ENCODE measurements at regions not wholly inside any gene's neighbourhood (a gene's known extent, or its start where the extent isn't known, plus 50 kb on each side); places are given as distances from the start of the nearest gene placed in this dataset.

DNA sequence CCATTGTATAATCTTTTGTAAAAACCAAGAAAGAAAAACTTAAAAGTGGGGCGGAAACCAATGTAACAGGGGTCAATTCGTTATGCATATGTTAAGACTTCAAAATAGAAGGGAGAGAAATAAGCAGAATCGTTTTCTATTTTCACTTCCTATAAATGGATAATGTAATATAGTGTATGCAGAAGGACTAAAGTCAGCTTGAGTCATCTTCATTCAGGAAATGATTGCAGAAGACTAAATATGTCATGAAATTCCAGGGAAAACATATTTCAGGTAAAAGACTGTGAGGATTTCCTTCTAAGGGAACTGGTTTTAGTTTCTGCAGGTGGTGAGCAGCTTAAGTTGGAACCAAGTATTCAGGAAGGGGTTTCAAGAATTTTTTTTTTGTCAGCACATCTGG is 753.3 kb downstream of the IRX1 start:
- DNase-seq, result no peak

DNA sequence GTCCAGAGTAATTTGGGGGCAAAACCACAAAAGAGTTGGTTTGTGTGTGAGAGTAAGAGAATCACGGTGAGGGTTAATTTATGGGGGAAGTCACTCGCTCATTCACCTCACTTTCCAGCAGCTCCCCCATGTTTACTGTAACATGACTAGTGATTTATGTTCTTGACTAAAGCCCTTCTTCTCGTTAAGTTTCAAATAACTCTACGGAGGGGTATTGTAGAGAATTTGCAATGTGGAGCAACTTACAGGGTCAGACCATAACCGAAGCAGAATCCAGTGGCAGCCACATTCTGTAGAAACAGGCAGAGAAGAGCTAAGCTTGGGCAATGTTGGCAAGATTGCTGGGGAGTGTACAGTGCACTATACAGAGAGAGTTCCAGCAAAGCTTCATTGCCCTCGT is 760.6 kb downstream of the IRX1 start:
- DNase-seq, result no peak

DNA sequence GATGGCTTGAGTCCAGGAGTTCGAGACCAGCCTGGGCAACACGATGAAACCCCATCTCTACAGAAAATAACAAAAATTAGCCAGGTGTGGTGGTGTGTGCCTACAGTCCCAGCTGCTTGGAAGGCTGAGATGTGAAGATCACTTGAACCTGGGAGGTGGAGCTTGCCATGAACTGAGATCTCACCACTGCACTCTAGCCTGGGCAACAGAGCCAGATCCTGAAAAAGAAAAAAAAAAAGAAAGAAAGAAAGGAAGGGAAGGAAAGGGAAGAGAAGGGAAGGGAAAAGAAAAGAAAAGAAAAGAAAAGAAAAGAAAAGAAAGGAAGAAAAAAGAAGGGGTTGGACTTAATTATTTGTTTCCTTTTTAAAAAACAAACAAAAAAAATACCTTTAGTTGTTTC is 764.2 kb downstream of the IRX1 start:
- DNase-seq, result no peak

DNA sequence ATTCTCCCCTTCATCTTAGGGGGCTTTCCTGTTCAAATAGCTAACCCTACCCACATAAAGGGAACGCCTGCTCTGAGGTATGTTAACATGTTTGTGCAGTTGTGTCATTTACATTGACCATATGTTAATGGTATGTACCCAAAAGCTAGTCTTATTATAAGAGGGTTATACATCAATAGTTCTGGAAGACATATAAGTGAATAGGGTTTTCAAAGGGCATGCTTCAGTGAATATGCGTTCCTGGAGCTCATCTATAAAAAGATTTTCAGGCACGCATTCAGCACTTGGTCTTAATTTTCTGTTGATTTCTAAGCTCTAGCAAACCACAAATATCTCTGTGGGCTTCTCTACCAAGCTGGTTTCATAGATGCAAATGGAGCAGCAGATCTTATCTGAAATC is 766.1 kb downstream of the IRX1 start:
- DNase-seq, result peak in 1 of 3 experiments; percentile 13

DNA sequence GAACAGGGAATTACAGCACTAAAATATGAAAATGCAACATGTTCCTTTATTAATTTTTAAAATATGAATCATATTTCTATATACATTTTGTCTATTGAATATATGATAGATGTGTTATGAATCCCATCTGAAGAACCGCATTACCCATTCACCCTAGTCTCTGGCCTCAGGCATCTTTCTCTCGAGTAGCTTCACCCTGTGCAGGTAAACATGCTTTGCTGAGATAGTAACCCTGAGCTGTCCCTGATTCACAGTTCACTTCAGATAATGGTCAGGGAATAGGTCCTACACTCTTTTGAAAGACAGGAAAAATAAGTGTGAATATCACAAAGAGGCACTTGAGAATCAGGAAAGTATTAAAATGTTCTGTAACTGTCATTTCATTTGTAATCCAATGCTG is 766.8 kb downstream of the IRX1 start:
- DNase-seq, result no peak

DNA sequence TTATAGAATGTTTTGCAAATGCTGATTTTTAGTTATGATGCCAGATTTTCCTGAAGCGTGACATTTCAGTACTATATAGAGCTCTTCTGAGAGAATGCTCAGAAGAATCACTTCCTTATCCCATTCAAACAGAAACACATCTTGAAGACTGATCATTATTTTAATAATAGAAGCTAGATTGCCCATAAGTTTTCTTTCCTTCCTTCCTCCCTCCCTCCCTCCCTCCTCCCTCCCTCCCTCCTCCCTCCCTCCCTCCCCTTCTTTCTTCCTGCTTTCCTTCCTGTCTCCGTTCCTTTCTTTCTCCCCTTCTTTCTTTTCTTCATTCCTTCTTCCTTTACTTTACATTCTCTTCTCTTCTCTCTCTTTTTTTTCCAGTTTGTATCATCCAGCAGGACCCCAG is 767.4 kb downstream of the IRX1 start:
- DNase-seq, result no peak

DNA sequence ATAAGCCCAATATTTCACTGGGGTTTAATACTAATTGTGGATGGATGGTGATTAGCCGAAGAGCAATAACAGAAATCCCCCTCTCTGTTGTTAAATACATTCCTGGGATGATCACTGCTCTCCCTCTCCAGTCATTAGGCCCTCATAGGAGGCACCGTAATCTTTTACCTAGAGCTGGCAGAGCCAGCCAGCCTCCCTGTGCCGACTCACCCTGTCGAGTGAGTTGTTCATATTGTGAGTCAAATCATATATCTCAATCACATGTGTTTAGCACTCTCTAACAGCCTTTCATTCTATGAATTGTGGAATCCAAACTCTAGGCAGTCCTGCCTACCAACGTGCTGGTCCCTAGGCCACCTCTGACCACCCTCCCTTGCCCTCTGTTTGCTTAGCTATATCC is 771.0 kb downstream of the IRX1 start:
- DNase-seq, result no peak

DNA sequence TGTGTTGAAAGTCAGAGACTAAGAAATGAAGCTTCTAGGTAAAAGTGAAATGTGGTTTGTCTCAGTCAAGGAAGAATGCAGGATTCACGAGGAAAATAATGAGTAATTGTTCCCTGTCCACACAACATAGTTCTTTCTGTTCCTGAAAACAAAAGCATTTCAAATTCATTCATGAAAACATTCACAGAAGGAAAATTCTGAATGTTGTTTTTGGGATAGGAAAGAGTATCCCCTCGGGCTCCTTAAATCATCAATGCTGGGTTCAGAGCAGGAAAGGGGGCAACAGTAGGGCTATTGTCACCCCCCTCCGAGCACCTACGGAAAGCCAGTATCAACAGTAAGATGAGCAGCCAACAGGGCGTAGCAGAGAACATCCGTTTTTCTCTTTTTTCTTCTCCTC is 769.9 kb upstream of the ADAMTS16 start:
- no peak for DNase-seq

DNA sequence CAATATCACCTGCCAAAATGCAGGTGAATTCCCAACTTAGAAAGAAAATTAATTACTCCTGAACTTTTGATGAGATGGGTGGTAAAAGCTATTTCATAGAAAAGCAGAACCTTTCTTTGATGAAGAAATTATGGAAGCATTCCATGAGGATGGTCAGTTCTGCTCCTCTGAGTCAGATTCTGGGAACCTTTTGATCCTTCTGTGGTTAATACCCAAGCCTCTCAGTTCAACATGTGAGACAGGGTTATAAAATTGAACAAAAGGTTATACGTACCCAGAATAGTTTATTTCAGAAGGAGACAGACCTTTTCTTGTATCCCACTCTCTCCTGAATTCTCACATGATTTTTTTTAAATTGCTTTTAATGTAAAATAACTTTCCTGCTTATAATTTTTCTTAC is 767.6 kb upstream of the ADAMTS16 start:
- no peak for DNase-seq

DNA sequence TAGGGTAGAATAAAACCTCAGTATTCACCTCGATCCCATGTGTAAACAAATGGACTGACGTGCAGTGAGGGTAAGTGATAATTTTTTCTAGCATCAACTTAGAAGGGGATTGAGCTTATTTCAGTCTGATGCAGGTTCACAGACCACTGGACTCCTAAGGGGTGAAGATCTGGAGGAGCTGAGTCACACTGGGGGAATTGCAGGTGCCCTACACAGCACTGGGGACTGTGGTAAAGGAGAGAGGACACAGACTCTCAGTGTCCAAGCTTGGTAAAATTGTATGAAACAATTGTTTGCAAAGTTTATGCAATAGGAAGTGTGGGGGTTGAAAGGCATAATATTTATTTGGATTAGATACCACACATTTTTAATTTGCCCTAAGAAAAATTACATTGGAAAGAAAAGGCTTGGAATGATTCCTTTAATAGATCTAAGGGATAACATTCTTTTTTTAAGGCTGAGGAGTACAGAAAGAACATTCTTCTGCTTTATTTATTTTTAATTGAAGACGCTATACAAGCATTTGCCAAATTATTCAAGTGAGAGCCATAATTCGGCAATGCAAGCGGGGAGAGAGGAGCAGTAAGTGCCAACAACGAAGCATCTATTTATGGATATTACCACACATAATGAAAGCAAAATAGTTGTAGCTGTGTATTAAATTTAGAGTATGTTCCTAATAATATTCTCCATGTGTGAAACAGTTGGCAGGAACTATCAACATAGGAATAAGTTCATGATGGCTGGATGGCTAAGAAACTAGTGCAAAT is 766.9 kb upstream of the ADAMTS16 start:
- DNase-seq, result no peak

DNA sequence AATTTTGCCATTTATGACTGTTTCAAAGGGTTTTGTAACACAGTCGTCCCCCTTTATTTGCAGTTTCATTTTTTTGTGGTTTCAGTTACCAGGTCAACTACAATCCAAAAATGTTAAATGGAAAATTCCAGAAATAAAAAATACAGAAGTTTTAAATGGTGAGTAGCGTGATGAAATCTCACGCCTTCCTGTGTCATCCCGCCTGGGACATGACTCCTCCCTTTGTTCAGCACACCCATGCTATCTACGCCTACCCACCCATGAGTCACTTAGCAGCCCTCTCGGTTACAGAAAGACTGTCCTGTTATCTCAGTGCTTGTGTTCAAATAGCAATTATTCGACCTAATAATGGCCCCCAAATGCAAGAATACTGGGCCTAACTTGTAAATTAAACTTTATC is 765.3 kb upstream of the ADAMTS16 start:
- DNase-seq, result no peak

DNA sequence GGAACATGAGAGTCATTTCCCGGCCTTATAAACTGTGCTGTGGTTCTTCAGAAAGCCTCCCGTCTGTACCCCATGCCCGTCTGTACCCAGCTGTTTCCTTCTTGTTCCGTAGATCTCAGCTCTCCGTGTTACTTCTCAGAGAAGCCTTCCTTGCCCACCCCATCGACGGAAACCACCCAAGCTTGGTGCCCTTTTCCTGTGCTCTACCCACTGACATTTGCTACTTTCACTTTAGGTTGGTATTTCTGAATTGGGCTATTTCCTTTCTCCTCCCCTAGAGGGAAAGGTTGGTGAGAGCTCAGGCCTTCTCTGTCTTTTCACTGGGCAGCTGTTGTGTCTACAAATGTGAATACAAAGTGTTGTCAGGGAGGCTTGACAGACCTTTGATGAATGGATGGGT is 764.5 kb upstream of the ADAMTS16 start:
- DNase-seq, result no peak

DNA sequence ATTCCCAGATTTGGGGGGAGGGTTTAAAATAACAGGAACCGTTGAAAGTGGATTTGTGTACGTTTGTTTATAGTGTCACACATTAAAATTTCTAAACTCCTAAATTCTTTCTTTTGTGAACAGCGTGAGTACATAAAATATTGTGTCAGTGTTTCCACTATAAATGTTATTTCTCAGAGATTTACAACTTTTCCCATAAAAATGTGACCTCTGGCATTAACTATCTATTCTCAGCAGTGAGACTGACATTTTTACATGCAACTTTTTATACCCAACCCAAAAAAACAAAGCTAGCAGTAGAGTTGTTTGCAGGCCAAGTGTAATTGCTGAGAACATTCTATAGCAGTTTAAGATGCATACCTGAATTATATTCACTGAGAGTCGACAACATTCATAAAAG is 757.0 kb upstream of the ADAMTS16 start:
- no peak for DNase-seq

DNA sequence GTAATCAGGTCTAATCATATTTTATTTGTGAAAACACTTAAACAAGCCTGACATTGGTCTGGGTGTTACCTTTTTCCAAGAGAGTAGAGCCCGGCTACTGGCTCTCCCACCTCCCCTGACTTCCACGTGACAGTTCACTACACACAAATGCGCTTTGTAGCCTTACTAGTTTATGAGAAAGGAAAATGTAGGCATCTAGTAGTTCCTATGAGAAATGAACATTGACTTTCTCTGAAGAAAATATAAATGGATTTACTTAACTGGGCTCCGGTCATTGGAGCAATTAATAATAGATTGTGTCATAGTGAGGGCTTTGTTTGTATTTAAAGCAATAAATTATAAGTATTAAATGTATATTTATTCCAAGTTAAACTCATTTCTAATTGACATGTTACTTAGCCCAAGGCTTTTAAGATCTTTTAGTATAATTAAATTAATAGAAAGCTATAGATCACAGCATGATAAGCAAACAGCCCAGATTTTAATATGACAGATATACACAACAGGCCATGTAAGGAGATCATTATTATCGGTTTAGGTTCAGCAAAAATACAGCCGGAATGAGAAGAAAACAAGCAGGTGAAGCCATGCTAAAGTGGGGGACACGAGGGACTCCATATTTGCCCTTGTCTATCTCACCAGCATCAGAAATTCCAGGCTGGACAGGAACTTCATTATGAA is 756.5 kb upstream of the ADAMTS16 start:
- peak in 1 of 3 experiments; percentile 13 for DNase-seq

DNA sequence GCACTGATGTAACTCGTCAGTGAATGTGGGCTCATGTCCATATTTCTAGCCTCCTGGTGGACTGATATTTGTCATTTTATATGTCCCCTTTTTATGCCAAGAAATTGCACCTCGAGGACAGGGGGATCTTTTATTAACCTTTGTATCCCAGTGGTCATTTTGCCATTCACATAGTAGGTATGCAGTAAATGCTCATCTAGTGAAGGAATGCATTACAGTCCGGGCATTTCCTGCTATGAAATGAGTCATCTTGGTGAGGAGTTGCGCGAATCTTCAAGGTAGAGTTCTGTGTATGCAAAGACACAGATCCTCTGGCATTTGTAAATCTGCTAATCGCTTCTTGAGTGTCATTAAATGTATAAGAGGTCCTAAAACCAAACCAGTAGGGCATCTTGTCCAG is 755.5 kb upstream of the ADAMTS16 start:
- no peak for DNase-seq

DNA sequence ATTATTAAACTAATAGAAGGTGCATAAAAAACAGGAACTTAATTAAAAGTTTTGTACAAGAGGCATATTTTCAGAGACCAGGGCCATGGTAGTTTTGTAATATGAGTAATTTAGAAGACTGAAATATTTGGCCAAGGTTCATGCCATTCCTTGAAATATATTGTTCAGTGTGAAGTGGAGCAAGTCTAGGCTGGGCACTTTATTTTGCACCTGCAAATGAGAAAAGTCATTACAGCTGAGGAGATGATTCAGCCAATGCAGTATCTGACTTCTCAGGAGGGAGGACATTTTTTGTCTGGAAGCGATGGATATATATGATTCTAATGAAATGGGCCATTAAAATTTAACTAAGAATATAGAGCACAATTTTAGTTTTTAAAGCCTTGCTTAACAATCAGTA is 754.0 kb upstream of the ADAMTS16 start:
- no peak for DNase-seq

DNA sequence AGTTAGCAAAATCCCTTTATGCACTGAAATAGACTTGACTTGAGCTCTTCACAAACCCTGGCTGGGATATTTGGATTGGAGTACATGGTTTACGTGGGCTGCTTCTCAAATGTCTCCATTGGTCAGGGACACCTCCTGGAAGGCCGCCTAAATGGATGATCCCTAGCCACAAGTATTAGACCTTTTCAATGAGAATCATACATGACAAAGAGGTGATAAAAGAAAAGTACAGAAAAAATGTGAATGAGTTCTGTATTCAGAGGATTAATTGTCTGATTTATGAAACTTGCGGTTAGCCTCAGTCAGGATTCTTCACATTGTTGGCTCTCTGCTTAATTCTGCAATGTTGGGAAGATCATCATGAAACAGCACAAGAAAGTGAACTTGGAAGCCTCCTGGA is 752.8 kb upstream of the ADAMTS16 start:
- DNase-seq, result no peak

DNA sequence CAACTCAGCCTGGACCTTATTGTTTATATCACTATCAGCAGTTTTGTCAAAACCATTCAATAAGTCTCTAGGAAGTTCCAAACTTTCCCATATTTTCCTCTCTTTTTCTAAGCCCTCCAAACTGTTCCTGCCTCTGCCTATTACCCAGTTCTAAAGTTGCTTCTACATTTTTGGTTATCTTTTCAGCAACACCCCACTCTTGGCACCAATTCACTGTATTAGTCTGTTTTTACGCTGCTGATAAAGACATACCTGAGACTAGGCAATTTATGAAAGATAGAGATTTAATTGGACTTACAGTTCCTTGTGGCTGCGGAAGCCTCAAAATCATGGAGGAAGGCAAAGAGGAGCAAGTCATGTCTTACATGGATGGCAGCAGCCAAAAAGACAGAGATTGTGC is 744.4 kb upstream of the ADAMTS16 start:
- no peak for DNase-seq

DNA sequence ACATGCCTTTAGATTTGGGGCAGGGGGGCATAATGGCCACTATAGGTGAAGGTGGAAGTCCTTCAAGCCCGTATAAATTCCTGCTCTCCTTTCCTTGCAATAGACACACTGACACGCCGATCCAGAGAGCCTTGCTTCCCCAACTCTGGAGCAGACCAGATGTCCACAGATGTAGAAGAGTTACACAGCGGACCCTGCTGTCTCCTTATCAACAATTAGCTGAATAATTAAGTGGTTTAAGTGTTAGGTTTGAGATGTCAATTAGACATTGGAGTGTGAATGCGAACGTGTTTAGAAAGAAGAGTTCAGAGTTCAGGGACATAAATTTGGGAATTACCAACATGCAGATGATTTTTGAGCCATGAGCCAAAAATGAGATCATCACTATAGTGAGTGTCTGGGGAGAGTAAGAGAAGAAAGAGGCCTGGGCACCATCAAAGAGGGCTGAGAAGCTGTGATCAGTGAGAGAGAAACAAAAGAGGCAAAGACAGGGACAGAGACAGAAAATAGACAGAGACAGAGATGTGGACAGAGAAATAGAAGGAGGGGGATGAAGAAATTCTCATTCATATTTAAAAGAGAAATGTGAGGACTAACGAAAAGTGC is 734.4 kb upstream of the ADAMTS16 start:
- DNase-seq, result no peak

DNA sequence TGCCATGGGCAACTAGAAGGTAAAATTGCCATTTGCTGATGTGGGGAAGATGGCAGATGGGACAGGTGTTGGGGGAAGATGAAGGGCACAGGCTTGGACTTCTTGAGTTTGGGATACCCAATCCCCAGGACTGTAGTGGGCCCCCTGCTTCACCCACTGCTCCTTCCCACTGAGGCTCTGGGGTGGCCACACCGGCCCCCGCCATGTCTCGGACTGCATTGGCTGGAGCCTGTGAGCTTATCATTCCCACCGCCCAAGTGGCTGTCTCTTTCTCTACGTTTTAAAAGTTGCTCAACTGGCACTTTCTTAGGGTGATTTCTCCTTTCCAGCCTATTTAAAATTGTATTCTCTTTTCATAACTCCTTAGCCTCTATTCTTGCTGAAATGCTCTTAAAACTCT is 730.0 kb upstream of the ADAMTS16 start:
- DNase-seq, result no peak

DNA sequence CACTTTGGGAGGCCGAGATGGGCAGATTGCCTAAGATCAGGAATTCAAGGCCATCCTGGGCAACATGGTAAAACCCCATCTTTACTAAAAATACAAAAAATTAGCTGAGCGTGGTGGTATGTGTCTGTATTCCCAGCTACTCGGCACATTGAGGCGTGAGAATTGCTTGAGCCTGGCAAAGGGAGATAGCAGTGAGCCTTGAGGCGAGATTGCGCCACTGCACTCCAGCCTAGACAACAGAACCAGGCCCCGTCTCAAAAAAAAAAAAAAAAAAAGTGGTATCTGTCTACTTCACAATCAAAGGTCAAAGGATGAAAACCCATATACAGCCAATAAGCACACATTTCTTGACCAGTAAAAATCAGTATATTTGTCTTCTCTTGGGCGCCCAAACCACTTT is 728.5 kb upstream of the ADAMTS16 start:
- DNase-seq, result no peak

DNA sequence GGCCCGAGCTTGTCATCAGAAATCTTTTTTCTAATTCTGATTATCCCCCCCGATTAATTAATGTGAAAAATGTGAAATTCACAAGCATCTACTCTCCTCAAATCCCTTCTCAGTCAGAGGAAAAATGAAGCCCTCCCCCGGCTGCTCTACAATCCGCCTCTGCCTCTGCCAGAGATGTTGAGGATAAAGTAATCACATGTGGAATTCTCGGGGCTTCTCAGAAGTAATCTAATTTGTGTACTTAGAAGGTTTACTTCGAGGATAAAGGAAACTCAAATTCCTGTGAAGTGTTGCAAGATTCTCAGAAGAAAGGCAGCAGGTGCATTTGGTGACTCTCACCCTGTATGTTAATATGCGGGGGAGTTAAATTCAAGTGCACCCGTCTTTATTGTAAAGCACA is 726.1 kb upstream of the ADAMTS16 start:
- no peak for DNase-seq

DNA sequence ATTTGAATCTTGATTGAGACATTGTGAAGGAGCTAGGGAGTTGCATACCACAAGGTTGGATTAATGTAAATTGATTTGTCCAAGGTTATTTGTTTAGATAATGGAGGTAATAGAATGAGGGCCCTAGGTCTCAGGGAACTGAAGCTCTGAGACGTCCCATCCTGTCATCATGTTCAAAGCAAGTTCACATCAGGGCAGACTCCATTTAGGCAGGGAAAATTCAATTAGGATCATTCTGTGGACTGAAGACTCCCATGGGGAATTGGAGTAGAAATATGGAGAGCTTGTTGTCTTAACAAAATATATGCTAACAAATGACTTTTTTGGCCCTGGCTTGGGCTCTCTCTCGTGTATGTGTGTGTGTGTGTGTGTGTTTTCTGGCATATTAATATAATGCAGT is 722.0 kb upstream of the ADAMTS16 start:
- DNase-seq, result no peak

DNA sequence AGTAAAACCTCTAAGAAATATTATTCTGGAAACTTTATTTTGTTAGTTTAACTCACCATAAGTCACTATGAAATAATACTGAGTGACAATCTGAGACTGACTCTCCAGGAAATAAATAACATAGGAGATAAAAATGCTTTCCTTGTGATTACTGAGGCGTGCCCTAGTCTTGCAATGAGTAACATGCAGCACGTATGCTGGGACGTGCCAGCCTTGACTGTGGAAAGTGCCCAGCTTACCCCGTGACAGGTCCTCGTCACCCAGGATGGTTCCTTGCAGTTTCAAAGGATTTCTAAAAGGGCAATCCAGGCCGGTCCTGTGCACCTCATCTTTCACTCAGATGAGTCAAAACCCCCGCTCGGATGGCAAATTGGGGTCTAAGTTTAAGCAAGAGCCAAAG is 720.8 kb upstream of the ADAMTS16 start:
- DNase-seq, result no peak

DNA sequence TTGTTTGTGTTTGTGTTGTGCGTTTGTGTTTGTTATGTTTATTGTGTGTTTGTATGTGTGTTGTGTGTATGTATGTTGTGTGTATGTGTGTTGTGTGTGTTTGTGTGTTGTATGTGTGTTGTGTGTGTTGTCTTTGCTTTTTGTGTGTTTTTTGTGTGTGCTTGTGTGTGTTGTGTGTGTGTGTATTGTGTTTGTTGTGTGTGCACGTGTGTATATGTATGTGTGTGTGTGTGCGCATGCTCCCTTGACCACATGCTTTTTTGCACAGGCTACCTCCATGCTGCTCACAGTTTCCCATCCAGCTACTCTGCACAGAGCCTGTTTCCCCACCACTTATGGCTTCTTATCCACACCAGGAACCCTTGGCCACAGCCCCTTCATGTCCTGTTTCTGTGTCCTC is 720.0 kb upstream of the ADAMTS16 start:
- no peak for DNase-seq

Data from NCI-H1417 (cell line).